HG03520 (cell line): ENCODE measurements at regions not wholly inside any gene's neighbourhood (a gene's known extent, or its start where the extent isn't known, plus 50 kb on each side); places are given as distances from the start of the nearest gene placed in this dataset.
"Not testable (repeated sequence)": the region's sequence is repeated elsewhere in the genome, so short reads cannot be mapped to it uniquely, and the experiment has no call there.

ENCODE experiments used
- ATAC-seq: cut with Tn5 transposase; IDR thresholded peaks from one replicate; pipeline ENCODE4 v1.9.1; 2021; ENCODE audit warnings: mild to moderate bottlenecking, moderate library complexity; ENCODE audit not compliant: unreplicated experiment

DNA sequence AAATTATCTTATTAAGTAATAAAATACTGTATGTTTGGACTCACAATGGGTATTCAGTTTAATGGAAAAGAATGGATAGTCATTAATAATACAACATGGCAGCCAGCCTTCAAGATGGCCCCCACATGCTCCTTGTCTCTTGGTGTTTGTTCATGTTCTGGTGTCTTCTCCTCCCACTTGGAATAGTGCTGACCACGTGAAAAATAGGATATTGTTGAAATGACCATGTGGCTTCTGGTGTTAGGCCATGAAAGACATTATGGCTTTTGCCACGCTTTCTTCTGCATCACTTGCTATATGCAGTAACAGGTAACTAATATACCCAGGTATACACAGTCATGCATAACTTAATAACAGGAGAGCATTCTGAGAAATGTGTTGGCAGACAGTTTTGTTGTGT, 341.0 kb downstream of the KCNJ2 start:
- ATAC-seq = no peak

DNA sequence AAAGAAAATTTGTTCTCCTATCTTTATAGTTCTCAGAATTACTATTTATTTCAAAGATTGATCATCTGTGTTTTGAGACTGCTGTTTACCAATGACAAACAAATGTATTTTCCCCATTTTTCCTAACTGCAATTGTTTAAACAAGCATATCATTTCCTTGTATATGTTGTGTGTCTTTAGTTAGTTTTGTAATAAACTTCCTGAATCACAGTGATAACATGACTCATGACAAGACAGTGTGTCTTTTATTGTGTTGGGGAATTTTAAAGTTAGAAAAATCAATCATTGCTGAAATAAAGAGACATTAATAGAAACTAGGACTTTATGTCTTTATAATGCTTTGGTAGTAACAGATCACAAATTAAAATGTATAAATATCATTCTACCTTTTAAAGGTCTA, 348.5 kb downstream of the KCNJ2 start:
- ATAC-seq = no peak

DNA sequence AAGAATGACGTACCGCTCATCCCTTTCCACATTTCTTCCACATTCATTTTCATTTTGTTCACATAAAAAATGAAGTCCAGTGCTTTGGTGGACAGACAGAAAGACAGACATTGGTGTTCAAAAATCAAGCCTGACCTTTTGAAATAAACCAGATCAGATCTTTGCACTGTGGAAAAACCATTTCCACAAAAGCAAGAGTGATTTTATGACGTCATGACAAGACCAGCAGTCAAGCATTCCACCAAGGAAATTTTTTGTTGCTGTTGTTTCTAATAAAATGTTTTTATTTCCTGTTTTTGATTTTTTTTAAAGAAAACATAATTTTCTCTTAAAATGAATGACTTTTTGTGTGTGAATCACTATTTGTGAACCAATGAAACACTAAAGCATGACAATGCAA, 350.0 kb downstream of the KCNJ2 start:
- ATAC-seq = no peak

DNA sequence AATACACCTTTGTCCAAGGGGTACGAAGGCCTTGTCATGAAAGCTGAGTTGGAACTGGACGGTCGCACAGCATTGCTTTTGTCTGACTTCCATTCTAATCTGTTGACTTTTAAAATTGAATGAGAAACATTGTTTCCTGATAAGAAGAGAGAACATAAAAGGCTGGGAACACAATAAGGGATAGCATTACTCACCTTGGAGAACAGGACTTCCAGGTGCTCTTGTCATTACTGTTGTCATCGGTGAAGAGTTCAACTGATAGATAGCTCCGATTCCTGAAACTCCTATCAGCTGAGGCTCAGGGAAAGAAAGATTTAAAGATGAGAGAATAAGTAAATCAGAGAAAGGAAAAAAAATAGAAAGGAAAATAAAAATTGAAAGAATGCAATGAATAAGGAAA, 351.1 kb downstream of the KCNJ2 start:
- ATAC-seq = no peak

DNA sequence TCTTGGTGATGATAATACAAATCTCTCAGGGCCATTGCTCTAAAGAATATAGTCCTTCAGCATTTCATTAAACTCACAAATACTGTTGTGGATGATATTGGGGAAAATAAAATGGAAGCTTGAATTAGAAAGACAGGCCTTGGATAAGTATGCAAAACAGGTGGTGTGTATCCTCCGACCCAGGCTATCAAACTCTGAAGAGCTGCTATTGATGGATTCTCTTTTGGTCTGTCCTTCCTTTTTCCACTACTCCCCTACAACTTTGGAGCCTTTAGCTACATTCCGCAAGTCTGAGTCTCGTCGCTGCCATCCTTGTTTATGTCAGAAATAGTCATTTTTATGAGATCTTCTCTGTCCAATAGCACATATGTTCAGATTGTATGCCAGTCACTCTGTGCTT, 351.6 kb downstream of the KCNJ2 start:
- no peak for ATAC-seq

DNA sequence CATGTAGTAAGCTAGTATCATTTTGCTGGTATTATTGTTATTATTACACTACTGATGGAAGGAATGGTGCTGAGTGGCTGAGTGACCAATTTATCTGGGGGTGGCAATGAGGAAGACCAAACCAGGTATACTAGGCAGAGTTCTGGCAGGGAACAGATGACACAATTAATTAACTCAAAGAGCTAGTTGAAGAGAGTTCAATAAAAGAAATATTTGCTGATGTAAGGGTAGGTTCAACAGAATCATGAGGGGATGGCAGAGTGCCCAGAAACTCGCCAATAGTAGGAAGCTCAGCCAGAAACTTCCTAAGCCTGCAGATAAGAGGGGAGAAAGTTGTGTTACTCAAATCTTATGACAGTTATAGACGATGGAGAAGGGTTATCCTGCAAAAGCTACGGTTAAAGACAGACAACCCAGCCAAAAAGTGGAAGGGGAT, 352.5 kb downstream of the KCNJ2 start:
- no peak for ATAC-seq

DNA sequence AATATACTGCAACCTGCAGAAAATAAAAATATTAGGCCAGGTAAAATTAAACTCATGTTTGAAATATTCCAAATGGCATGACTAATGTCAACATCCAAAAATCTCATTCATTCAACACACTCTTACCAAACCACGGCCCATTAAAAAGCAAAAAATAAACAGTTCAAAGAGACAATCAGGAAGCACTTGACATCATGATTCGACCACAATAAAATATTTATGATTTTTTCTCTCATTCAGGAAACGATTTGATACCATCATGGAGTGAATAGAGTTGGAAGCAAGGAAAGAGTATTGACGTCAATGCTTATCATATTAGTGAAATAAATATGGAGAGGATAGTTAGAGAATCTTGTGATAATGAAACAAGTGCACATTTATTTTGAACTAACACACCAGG, 354.1 kb downstream of the KCNJ2 start:
- ATAC-seq = no peak

DNA sequence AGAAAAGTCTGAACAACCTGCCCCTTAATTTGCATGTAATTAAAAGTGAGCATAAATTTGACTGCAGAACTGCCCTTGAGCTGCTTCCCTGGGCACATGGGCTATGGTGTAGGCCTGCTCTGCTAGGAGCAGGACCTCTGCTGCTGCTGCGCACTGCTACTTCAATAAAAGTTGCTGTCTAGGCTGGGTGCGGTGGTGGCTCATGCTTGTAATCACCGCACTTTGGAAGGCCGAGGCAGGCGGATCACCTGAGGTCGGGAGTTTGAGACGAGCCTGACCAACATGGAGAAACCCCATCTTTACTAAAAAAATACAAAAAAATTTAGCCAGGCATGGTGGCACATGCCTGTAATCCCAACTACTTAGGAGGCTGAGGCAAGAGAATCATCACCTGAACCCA, 355.7 kb downstream of the KCNJ2 start:
- ATAC-seq = not testable (repeated sequence)

DNA sequence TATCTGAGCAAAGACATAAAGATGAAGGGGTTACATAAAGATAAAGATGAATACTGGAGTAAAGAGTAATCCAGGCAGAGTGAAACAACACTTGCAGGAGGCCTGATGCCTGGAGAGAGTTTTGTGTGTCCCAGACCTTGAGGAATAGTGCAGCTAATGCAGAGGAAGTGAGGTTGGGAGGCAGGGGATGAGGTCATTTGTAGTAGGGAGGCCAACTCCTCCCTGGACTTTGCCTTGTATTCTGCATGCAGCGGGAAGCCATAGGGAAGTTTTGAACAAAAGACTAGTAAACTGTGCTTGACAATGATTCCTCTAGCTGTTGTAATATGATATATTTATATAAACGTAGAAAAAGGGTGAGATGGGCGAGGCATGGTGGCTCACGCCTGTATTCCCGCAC, 356.6 kb downstream of the KCNJ2 start:
- no peak for ATAC-seq

DNA sequence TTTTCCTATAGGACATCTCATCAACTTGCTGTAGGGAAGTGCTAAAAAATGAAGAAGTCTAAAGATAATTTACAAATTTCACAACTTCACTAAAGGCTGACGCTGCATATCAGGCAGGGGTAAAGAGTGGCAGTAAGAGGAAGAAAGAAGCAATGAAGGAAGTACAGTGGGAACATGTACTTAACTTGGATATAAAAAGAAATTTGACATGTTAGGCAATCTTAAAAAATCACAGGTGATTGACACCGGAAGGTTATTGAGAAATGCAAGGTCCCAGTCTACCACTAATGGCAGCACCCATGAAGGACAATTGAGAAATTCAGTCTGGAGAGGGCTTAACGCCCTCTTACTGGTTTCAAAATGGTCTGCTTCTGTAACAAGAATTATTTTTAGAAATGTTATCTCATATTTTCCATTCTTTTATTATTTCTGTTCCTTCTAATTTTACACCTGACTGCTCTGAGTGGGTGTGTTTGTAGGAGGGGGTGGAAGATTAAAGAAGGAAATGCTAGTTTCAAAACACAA, 358.1 kb downstream of the KCNJ2 start:
- no peak for ATAC-seq

DNA sequence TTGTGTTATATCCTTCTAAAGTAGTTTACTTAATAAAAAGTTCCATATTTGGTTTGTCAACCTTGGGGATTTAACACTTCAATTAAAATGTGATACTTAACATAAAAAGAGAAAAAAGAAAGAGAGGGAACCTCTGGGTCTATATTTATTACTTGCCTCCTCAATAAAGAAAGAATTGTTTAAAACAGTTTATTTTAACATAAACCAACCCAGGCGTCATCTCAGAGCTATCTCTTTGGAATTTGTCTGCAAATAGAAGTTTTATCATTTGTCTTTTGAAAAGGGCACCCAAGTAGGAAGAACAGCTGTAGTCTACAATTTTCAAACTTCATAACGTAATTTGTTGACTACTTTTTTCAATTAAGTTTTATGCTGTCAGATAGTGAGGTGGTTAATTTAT, 364.1 kb downstream of the KCNJ2 start:
- no peak for ATAC-seq

DNA sequence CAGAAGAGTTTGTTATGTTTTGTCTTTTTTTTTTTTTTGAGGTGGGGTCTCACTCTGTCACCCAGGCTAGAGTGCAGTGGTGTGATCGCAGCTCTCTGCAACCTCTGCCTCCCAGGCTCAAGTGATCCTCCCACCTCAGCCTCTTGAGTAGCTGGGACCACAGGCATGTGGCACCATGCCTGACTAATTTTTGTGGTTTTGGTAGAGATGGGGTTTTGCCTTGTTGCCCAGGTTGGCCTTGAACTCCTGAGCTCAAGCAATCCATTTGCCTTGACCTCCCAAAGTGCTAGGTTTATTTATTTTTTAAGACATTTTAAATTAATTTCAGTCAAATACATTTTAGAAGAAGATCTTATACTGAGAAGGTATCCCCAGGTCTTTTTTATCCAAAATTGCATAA, 366.7 kb downstream of the KCNJ2 start:
- no peak for ATAC-seq

DNA sequence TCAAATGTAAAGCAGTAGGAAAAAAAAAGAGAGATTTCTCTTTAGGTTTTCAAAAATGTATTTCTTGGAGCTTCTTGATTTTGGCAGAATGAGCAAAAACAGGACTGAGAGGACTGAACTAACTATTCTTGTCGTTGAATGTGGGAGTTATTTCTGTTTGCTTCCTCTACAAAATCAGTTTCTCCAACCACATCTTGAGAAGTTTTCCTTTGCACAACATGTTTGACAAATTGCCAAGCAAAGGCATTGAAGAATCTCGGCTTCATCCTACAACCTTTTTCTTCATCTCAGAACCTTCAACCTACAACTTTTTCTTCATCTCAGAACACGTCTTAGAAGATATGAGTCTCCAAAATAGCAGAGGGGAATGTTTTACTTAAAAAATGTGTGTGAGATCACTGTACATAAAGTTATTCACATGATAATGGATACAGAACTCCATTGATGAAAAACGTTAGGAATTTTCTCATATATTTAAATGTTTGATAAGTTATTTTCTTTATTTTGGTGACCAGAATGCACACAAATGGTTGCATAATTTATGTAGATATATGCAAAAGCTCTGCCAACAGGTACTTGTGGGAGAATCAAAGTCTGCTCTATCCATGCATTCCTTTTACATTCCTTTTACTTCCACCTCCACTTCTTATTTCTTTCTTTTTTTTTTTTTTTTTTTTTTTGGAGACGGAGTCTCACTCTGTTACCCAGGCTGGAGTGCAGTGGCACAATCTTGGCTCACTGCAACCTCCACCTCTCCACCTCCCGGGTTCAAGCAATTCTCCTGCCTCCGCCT, 370.0 kb downstream of the KCNJ2 start:
- ATAC-seq = no peak

DNA sequence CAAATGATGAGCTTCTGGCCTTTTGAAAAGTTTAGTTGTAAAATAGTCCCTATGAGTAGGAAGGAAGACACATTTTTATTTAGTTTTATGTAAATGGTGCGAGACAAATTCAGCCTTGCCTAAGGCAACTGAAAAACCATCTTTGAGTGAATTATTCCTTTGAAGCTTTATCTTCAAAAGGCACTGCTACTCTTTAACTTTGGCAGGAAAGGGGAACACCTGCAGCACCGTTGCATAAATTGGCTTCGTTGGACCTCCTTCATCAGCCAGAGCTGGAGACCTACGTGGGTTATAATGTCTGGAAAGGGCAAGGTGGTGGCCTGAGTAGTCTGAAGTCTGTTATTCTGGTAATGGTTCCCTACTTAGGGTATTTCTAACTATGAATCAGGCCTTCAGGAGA, 373.5 kb downstream of the KCNJ2 start:
- ATAC-seq = no peak

DNA sequence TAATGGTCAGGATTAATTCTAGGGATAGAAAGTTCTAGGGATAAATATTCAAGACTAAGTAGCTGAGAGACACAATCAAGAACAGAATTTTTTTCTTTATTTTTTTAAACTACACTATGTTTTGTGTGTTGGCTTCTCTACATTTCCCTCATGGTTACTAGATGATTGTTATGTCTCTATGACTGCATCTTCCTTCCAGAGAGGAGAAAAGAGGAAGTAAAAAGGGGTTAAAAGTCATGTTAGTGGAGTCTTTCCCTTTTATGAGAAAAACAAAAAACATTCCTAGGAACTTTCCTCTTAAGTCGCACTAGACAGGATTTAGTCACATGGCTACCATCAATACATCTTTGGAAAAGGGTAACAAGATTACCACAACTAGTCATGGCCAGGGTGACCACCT, 375.0 kb downstream of the KCNJ2 start:
- no peak for ATAC-seq

DNA sequence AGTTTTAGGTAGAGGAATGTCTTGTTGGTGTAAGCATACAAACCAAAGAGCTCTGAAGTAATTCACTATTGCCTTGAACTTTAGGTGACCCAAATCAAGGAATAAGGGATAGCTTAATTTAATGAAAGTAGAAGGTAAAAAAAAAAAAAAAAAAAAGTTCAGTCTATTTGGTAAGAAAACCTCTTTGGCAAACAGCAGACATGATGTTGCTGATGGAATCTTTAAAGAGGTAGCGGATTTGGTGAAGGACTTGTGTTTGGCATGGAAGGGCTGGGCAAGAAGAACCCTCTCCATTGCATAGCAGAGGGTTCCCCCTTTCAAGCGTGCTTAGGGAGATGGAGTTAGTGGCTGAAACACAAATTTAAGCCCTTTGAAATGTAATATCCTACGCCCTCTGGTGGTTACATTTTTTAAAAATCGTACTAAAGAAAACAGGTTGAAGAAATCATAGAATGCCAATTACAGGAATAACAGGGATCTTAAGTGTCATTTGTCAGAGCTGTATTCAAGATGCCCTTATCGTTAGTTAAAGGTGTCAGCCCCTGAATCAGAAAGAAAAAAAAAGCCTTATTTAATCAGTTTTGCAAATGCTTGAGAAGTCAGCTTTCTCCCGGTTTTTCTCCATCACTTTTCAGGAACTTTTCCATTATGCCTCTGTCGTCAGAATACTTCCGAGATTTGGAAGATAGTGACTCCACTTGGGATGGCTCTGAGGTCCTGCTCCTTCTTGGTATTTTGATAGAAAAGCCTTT, 383.1 kb downstream of the KCNJ2 start:
- no peak for ATAC-seq

DNA sequence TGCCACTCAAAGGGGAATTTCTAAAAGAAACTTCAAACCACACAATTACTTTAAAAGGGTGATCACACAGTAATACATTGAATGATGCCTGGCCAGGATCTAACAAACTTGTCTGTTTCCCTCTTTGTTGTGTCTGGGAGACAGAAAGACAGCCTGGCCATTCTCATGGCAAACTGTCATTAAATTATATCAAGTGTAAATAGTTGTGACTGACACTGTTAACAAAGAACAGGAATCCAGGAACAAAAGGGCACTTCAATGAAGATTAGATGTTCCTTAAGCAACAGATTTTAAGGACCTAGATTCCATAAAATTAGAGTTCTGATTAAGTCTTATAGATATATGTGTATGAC, 383.6 kb downstream of the KCNJ2 start:
- no peak for ATAC-seq

DNA sequence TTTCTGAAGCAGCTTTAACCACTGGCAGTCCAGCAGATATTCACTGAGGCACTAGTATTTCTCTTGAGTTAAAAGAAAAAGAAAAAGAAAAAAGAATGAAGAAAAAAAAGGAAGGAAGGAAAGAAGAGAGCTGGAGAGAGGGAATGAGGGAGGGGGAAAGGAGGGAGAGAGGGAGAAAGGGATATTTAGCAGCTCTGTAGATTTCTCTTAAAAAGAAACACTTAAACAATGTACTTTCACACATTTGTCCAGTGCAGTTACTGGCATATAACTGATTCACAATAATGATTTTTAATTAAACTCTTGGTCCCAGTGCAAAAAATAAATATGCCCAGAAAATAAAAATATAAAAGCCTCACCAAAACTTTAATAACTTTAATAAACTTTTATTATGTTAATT, 386.4 kb downstream of the KCNJ2 start:
- no peak for ATAC-seq

DNA sequence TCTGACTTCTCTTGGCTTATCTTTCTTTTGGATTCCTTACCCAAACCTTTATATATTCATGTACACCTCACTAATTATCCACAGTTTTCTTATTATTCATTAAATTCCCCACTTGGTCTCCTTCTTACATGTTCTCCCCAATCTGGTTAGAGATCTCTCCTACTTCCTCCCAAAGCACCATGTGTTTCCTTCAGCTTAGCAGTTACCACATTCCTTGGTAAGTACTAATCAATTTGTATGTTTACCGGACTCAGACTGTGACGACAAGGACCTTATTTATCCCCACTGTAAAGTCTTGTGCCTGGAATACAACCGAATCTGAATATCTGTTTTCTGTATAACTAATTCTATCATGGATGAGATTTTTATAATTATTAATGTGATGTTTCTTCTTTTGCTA, 389.5 kb downstream of the KCNJ2 start:
- no peak for ATAC-seq

DNA sequence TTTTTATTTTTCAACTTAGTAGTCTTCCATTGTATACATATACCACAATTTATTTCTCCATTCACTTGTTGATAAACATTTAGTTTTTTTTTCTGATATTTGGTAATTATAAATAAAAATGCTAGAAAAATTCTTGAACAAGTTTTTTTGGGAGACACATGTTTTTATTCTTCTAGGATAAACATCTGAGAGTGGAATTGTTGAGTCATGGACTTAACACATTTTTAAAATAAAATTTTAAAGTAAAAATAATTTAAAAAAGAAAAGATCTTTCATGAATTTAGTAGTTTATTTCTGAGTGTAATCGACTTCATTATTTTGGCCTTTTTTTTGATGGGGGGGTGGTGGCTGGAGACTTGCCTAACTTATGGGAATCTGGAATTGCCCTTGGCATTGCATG, 391.1 kb downstream of the KCNJ2 start:
- ATAC-seq = no peak

DNA sequence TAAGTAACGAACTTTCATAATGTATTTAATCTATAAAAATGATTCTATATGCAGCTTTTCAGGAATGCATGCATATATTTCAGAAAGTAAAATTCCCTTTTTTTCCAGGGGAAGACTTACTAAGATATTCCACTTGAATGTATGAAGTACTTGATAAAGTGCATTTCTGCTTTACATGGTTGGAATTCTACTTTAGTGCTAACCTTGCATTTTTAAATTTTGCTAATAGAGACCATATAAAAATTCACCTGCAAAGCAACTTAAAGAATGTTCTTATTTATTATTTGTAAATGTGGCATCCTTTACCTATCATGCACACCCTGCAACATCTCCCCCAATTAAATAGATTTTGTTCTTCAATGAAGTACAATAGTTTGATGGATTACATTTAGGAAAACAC, 392.8 kb downstream of the KCNJ2 start:
- ATAC-seq = no peak

DNA sequence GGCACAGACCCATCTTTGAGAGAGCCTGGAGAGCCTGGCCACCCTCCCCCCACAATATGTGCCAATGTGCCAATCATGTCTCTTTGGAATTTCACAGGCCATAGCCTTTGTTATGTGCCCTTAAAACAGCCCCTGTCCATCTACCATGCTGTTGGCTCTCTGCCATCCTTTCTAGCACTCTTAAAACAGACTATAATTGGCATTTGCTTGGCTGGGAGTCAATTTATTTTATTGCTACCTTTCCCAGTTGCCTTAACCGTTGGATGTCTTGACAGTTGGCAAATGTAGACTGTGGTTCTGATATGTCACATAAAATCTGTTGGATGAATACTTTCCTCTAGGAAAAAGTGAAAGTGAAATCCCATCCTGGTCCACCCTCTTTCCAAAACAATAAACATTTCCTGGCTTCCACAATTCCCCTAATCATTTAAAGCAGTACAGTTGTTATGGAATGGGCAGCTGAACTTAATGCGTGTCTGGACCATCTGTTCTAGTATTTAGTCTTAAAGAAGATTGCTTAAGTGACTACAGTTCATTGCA, 394.0 kb downstream of the KCNJ2 start:
- no peak for ATAC-seq
